SK-N-SH (cell line): ENCODE measurements at regions not wholly inside any gene's neighbourhood (a gene's known extent, or its start where the extent isn't known, plus 50 kb on each side); places are given as distances from the start of the nearest gene placed in this dataset.

ENCODE experiments used
- CHD2 ChIP-seq: fragments of 150-350 bp; IDR thresholded peaks from 2 replicates; pipeline ENCODE4 v1.6.1; 2018; ENCODE audit warnings: low read length; ENCODE audit not compliant: partially characterized antibody
- POLR2AphosphoS5 ChIP-seq: IDR thresholded peaks from 2 replicates; pipeline ENCODE4 v1.6.1; 2012; ENCODE audit warnings: low read depth, low read length
- SMC3 ChIP-seq: IDR thresholded peaks from 2 replicates; pipeline ENCODE4 v1.6.1; 2012; ENCODE audit warnings: low read depth, low read length, improper control_type of control experiment
- TF ChIP-seq, protein P1 (sequence below): fragments of 200-600 bp; sonication (generic); IDR thresholded peaks from 2 replicates; pipeline ENCODE4 v1.6.1; 2017; ENCODE audit warnings: antibody characterized with exemption, mild to moderate bottlenecking, moderate library complexity

DNA sequence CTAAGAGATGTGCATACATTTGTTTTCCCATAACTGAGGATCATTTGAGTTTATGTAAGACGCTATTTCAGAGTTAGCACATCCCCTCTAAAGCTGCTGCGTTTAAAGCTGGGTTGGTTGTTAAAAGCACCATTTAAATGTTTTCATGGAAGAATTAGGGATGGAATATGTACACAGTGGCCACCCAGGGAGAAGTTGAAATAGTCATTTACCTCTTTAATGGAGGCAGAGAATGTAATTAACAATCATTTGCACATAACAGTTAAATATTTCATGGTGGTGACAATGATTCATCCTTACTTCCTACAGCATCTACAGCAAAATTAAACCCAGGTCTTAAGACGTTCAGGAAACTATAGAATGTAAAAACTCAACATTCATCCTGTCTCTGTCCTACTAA, 100.3 kb downstream of the KIF4B start:
- TF ChIP-seq SMC3 = no peak
- TF ChIP-seq, protein P1, sequence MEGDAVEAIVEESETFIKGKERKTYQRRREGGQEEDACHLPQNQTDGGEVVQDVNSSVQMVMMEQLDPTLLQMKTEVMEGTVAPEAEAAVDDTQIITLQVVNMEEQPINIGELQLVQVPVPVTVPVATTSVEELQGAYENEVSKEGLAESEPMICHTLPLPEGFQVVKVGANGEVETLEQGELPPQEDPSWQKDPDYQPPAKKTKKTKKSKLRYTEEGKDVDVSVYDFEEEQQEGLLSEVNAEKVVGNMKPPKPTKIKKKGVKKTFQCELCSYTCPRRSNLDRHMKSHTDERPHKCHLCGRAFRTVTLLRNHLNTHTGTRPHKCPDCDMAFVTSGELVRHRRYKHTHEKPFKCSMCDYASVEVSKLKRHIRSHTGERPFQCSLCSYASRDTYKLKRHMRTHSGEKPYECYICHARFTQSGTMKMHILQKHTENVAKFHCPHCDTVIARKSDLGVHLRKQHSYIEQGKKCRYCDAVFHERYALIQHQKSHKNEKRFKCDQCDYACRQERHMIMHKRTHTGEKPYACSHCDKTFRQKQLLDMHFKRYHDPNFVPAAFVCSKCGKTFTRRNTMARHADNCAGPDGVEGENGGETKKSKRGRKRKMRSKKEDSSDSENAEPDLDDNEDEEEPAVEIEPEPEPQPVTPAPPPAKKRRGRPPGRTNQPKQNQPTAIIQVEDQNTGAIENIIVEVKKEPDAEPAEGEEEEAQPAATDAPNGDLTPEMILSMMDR = no peak
- no peak for TF ChIP-seq CHD2
- no peak for TF ChIP-seq POLR2AphosphoS5
